SK-N-DZ (cell line): ENCODE measurements at regions not wholly inside any gene's neighbourhood (a gene's known extent, or its start where the extent isn't known, plus 50 kb on each side); places are given as distances from the start of the nearest gene placed in this dataset.
A peak's percentile ranks its signal among the peaks of the same experiment; 100 is the strongest.
"Not testable (repeated sequence)": the region's sequence is repeated elsewhere in the genome, so short reads cannot be mapped to it uniquely, and the experiment has no call there.

ENCODE experiments used
- DNase-seq: peaks from one replicate; pipeline ENCODE4 v3.0.0-alpha.2; 2015; ENCODE audit warnings: low spot score

DNA sequence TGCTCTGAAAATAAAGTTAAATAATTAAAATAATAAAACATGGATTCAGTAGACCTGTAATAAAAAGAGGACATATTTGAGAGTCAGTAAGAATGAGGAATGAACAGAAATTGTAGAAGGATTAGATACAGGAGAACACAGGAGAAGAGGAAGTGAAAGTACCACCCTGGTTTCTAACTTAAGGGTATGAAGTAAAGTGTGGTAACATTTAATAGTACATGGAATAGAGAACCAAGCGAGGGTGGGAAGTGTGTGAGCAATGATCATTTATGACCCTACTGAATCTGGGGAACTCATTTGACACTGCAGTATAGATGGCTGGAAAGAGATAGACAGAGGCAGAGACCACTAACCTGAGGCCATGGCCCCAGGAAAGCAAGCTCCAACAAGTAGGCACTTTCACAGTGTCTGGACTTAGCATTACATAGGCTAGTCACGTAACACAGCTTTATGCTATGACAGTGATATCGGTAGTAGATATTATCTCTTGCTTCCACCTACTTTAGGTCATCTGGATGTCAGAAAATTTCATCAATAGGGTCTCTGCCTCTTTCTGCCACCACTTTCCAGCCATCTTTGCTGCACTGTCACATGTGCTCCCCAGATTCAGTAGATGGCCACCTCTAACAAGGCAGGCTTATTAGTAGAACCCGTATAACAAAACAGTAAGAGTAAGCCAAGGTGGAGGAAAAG, 633.9 kb upstream of the MIR17HG start:
- peak; percentile 90 for DNase-seq

DNA sequence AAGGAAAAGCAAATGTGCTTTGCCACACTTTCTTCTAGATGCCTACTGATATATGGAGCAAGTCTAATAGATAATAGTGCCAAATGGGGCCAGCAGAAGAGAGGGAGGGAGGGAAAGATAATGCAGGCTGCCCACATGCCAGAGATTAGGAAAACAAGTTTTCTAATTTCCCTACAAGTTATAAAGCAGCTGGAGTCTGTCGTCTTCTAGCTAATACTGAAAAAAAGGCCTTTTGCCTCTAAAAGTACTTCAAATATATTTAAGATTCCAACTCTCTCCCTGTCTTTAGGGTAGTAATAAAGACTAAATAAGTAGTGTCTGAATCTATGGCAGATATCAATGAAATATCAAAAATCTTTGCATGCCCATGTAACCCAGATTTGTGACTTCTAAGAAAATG, 632.0 kb upstream of the MIR17HG start:
- DNase-seq, result no peak

DNA sequence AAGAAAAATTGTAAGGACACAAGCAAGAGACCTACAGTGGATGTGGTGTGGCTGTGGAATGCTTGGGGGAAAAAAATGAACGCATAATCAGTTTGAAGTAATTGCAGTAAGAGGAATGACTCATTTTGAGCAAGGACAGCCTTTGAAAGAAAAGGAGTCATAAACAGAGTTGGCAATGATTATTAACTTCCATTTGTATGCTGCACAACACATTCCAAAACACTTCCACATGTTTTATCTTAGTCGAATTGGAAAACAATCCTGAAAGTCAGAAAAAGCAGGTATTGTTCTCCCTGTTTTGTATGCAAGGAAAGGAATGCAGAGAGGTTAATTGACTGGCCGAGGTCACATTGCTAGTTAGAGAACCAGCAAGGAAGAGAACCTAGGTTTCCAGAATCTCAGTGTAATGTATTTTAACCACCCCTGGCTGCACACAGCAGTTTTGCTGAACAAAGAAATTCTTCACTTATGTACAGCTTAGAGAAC, 630.0 kb upstream of the MIR17HG start:
- DNase-seq, result no peak

DNA sequence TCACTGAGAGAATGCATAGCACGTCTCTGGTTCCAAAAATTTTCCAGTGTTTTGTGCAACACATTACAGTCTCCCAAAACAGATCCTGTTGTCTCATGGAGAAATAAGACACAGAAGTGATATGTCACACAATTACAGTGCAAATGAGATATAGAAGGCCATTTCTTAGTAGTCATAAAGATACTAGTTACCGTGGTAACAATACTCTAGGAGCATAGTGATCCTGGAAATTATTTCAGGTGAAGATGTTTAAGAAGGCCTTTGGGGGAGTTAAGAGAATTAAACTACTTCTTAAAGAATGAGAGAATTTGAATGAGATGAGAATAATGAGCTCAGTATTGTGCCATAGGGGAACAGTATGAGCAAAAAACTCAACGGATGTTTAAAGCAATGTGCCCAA, 628.0 kb upstream of the MIR17HG start:
- no peak for DNase-seq

DNA sequence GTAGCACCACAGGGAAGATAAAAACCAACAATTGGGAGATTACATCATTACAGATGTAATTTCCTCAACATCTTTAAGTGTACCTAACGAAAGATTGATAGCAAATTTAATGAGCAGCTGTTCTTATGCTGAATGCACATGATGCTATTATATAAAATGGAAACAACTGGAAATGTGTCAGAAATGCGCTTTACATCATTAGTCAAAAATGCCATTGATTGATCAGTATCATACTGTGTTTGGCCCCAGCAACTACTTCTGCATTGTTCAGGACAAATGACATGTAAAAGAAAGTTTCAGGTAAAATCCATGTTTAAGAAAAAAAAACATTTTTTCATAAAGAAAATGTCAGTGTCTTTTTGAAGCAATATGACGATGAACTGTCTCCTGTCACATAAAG, 625.5 kb upstream of the MIR17HG start:
- DNase-seq, result peak; percentile 10

DNA sequence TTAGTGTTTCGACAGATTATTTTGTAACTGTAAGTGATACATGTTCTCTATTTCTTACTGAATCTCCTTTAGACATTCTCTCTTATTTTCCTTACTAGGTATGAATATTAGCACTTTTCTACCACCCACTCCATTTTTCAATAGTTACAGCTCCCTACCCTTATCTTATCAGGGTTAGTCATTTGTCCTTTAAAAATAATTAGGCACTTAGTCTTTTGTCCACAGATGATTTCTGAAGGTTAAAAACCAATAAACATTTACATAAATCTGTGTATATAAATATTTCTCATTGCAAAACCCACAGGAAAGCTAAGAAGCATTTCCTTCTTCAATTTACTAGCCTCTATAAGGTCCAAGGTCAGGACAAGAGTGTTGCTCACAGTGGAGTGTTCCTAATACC, 624.1 kb upstream of the MIR17HG start:
- DNase-seq, result no peak

DNA sequence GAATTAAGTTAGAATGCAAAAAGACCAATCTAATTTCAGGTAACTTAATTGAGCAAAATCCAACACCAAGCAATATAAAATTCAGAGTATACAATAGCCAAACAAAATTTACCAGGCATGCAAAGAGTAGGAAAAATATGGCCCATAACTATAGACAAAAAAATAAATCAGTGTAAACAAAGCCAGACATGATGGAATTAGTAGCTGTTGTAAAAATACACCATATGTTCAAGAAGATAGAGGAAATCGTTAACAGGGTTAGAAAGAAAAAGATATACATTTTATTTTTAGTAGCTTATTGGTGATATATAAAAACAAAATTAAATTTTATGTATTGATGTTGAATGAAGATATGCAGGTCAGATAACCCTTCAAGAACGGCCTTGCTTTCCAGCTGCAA, 621.1 kb upstream of the MIR17HG start:
- no peak for DNase-seq

DNA sequence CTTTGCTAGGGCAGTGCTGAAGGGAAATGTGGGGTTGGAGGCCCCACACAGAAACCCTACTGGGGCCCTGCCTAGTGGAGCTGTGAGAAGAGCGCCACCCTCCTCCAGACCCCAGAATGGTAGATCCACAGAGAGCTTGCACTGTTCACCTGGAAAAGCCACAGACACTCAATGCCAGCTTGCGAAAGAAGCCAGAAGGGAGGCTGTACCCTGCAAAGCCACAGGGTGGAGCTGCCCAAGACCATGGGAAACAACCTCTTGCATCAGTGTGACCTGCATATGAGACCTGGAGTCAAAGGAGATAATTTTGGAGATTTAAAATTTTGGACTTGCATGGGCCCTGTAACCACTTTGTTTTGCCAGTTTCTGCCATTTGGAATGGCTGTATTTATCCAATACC, 615.4 kb upstream of the MIR17HG start:
- DNase-seq, result no peak

DNA sequence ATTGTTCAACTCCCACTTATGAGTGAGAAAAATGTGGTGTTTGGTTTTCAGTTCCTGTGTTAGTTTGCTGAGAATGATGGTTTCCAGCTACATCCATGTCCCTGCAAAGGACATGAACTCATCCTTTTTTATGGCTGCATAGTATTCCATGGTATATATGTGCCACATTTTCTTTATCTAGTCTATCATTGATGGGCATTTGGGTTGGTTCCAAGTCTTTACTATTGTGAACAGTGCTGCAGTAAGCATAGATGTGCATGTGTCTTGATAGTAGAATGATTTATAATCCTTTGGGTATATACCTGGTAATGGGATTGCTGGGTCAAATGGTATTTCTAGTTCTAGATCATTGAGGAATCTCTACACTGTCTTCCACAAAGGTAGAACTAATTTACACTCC, 613.0 kb upstream of the MIR17HG start:
- DNase-seq, result not testable (repeated sequence)

DNA sequence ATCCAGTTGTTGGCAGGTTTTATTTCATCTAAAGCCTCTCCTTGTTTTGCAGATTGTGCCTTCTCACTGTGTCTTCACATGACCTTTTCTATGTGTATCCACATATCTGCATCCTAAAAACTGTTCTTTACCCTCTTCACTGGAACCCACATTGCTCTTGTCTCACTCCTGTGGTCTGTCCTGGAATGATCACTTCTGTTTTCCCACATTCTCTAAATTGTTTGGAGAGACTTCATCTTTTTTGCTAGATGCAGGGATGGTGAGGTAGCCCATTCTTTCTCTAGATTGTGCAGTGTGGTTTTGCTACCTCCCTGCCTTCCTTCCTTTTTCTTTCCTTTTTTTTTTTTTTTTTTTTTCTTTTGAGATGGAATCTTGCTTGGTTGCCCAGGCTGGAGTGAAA, 608.6 kb upstream of the MIR17HG start:
- no peak for DNase-seq

DNA sequence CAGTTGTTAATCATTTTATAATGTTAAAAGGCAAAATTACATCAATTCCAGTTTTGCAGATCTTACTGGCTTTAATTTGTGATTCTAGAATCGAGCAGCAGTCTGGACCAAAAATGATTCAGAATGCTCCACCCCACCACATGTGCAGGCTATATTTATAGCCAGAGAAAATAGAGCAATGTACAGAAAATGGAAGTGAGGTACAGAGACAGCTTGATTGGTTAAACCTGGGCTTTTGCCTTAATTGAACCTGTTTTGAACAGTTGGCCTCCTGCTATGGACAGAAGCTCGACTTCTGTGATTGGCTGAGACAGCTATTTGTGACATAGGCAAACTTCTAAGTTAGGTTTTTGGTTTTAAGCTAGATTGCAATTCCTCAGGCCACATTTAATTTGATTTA, 607.4 kb upstream of the MIR17HG start:
- no peak for DNase-seq

DNA sequence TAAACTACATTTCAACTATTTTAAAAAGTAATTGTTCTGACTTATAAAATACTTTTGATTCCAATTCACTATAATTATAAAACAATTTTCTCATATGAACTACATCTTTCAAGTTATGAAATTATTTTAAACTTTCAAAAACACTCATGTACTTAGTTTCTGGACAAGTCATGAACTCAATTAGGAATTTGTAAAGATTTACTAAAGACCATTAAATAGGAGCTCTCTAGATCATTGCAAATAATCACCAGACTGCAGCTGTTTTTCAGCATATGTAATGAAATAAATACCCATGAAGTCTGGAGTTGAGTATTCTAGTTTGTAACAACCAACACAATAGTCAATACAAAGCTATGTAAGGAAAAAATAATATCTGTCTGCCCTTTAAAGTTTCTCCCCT, 605.1 kb upstream of the MIR17HG start:
- DNase-seq, result no peak

DNA sequence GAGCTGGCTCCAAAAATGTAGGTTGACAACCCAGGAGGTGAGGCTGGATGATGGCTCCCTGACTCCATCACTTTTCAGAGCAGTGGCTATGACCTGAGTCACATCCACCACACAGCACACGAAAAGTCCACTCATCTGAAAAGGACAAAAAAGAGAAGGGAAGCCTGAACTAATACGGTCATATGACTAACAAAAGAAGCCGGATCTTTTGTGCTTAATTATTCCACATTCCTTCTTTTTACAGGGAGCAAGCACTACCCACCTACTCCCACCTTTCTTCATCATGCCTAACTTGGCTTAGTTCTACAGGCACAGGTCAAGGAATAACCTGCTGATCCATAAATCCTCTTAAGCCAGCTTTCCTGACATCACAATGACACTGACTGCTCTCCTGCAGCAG, 601.3 kb upstream of the MIR17HG start:
- DNase-seq, result no peak

DNA sequence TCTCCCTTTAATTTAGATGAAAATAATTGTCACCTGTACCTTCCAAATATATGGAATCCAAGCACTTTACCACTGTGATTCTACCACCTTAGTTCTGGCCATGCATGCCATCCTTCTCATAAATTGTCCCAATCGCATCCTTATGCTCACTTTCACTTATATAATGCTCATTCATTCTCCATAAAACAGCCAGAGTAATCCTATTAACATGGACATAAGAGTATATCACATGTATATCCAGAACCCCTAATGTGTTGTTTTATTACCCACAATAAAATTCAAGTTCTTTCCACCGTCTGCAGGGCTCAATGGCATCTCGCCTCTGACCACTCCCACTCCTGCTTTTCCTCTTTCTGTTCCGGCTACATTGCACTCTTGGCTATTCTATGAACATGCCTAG, 597.5 kb upstream of the MIR17HG start:
- DNase-seq, result peak; percentile 47

DNA sequence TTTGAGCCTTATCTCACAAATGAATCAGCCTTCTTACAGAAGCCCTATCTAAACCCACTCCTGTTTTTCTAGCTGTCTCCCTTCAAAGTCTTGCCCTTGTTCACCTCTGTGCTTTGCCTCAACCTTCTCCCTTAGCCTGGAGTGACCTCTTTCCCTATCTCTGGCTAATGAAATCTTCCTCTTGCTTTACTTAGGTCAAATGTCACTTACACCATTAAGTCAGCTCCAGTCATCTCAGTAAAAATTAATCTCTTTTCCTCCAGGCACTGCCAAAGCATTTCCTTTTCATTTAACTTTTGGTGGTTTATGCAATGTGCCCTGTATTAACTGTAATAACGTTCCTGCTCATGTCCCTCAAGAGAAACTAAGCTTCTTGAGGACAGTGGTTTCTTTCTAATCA, 596.5 kb upstream of the MIR17HG start:
- peak; percentile 93 for DNase-seq

DNA sequence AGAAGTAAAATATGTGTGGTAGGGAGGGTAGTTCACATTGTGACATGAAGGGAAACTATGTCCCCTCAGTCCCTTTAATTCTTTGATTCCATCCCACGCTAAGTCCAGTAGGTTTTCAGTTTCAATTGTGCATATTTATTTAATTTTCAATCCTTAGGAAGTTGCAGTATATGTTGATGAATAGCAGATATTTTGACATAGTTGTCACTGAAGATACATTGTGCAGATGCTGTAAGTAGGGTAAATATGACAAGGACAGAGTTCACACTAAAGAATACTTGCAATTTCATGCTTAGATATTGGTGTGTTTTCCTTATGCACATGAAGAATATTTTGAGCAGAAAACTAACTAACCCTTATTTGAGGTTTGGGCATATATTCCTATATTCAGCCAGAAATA, 595.4 kb upstream of the MIR17HG start:
- DNase-seq, result no peak

DNA sequence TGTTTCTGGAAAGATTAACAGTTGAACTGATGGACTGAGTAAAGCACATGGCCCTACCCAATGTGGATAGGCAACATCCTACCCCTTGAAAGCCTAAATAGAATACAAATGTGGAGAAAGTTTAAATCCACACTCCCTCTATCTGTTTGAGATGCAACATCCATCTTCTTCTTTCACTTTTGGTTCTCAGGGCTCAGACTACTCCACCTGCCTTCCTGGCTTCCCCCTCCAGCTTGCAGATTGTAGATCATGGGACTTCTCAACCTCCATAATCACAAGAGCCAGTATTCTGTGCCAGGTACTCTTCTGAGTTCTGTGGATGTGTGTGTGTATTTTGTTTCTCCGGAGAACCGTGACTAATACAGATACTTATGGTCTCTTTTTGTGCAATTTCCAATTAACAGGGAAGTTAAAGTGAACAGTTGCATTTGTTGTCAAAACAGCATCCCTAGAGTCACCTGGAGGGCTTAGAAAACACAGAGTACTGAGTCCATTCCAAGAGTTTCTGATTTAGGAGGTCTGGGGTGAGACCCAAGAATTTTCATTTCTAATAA, 590.3 kb upstream of the MIR17HG start:
- DNase-seq, result no peak

DNA sequence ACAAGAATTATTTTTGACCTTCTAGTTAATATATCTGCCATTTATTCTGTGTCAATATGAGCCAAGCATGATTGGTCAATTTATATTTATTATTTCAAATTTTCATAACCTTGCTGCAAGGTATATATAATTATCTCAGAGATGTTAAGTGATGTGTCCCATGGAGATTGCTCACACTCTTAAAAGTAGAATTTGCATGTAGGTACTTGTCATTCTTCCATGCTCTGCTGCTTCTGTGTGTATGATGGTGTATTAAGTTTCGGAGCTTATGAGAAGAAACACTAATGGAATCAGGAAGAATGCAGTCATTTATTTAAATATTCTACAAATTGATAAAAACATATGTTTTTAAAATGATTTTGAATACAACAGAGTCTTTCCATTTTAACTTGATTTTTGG, 586.8 kb upstream of the MIR17HG start:
- no peak for DNase-seq

DNA sequence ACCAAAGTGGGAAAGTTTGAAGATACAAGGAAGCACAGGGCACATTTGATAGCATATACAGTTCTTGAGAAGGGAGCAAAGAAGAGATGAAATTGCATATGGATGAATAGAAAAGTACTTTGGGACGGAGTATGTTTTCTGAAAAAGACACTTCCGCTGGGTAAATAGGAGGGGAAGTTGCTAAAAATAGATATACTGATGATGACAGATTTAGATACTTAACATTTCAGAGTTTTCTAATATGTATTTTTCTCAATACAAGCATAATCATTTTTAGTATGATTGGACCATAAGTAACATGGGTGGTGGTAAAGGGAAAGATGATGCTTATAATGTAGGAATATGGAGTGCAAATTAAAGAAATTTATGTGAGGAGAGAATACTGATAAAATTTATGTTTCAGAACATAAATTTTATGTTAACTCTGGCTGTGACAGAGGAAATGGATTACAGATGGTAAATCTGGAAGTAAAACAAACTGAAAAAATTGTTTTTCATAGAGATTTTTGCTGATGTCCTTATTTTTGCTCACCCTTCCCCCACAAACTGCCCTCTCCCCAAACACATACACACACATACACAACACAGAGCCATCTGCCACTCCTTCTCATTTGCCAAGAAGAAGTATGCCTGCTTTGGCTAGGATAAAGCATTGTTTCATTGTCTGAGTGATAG, 583.9 kb upstream of the MIR17HG start:
- no peak for DNase-seq

DNA sequence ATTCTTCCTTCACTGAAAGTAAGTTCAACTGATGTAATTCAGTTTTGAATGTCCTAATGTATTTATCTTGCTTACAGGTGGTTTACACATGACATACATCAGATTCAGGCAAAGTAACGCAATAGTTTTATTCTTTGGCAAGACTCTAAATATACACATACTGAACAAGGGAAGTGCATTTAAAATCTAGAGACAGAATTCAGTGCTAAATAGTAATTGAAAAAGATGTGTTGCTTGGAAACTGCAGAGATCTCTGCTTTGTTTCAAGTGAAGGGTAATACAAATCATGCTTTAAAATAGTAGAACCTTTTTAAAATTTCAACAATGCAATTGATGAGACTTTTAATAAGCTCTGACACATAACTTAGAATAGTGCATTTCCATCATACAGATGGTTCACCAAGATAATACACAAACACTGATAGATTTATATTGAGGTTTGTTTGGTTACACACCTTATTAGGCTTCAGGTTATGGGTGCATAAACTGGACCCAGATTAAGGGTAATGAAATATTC, 581.0 kb upstream of the MIR17HG start:
- peak; percentile 69 for DNase-seq

DNA sequence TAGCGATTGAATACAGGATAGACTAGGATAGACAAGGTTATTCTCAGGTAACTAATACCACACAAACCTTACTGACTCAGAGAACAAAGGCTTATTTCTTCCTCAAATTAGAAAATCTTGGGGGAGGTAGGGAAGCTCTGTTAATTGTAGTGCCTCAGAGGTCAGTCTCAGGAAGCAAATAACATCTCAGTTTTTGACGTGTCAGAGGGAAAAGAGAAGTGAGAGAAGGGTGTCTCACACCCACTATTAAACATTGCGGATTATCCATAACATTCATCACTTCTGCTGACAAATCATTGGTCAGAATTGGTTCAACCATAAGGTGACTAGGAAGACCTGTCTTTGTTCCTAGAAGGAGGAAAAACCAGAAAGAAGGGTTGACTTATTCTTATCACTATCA, 579.4 kb upstream of the MIR17HG start:
- no peak for DNase-seq

DNA sequence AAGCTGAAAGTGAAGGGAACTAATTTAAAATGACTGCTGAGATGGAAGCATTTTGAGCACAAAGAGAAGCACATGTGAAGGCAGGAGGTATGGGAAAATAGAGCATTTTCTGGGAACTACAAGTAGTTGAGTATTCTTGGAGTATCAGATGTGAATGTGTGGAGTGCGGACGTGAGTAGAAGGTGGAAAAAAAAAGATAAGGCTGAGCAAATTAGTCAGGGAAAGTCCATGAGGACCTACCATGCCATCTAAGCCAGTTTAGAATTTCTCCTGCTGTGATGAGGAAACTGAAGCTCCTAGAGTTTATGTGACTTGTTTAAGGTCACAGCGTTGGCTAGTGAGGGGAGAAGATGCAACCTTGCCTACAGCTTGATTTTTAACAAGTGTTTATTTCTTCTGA, 578.1 kb upstream of the MIR17HG start:
- peak; percentile 29 for DNase-seq

DNA sequence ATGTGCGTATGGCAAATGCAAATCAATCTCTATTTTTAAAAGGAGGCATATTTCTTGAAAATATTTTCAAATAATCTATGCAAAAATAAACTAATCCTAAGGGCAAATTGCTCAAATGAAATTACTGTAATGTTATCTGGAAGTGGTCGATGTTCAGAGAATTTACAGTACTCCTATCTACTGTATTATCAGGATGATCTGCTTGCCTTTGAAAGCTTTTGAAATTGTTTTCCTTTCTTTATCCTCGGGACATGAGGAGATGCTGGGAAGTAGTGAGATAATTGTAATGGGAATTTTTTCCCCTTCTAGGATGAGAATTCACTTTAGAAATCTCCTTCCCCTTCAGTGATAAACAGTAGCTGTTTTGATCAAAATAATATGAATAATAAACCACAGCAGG, 577.2 kb upstream of the MIR17HG start:
- DNase-seq, result peak; percentile 48
